ENCODE measurements at regions not wholly inside any gene's neighbourhood (a gene's known extent, or its start where the extent isn't known, plus 50 kb on each side); places are given as distances from the start of the nearest gene placed in this dataset.
A peak's percentile ranks its signal among the peaks of the same experiment; 100 is the strongest.
"Not testable (repeated sequence)": the region's sequence is repeated elsewhere in the genome, so short reads cannot be mapped to it uniquely, and the experiment has no call there.

GRCh38 chr15:47095833-47096232 is 621.5 kb upstream of the SEMA6D start:
- no peak for DNase-seq (ENCODE audit: low read depth, low spot score)
- no peaks in the 10 kb centered on the region for H3K4me1 Mint-ChIP-seq
- H3K36me3 Mint-ChIP-seq (ENCODE audit: low read depth): no peaks in the 10 kb centered on the region
- peaks cover 3% of the 10 kb centered on the region for H3K27me3 Mint-ChIP-seq (ENCODE audit: low read depth)
- H3K4me3 Mint-ChIP-seq: no peak overlapping the region
- TF ChIP-seq, protein P1, sequence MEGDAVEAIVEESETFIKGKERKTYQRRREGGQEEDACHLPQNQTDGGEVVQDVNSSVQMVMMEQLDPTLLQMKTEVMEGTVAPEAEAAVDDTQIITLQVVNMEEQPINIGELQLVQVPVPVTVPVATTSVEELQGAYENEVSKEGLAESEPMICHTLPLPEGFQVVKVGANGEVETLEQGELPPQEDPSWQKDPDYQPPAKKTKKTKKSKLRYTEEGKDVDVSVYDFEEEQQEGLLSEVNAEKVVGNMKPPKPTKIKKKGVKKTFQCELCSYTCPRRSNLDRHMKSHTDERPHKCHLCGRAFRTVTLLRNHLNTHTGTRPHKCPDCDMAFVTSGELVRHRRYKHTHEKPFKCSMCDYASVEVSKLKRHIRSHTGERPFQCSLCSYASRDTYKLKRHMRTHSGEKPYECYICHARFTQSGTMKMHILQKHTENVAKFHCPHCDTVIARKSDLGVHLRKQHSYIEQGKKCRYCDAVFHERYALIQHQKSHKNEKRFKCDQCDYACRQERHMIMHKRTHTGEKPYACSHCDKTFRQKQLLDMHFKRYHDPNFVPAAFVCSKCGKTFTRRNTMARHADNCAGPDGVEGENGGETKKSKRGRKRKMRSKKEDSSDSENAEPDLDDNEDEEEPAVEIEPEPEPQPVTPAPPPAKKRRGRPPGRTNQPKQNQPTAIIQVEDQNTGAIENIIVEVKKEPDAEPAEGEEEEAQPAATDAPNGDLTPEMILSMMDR (conservative IDR thresholded peaks at IDR 0.05): no peak
- H3K9me3 Mint-ChIP-seq: no peaks in the 10 kb centered on the region
- no peak overlapping the region for H3K27ac Mint-ChIP-seq (ENCODE audit: unreplicated experiment)

DNA sequence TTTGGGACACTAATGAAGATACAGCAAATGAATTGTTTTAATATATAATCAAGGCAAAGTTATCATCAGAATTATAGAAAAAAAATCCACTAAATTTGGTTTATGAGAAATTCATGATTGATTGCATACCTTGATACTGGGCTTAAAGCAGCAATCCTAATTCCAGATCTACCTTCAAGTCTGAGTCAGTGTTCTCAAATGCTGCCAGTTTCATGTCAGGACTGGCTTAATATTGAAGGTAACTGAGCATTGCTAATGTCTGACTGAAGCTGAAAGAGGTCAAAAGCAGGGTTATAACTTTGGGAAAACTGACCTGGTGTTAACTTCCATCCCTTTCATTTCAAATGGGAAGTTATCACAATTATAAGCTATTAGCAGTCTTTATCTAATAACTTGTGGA is 618.8 kb upstream of the SEMA6D start:
- not testable (repeated sequence) for H3K4me3 Mint-ChIP-seq; H3K27ac Mint-ChIP-seq (ENCODE audit: unreplicated experiment); H3K9me3 Mint-ChIP-seq; H3K4me1 Mint-ChIP-seq; DNase-seq (ENCODE audit: low read depth, low spot score); H3K36me3 Mint-ChIP-seq (ENCODE audit: low read depth); H3K27me3 Mint-ChIP-seq (ENCODE audit: low read depth)

- H3K4me1 Mint-ChIP-seq; H3K27me3 Mint-ChIP-seq (ENCODE audit: low read depth); H3K27ac Mint-ChIP-seq (ENCODE audit: unreplicated experiment); DNase-seq (ENCODE audit: low read depth, low spot score); H3K4me3 Mint-ChIP-seq; H3K36me3 Mint-ChIP-seq (ENCODE audit: low read depth); H3K9me3 Mint-ChIP-seq: not testable (repeated sequence)
Measured at GRCh38 chr15:47099801-47100200, 617.5 kb upstream of the SEMA6D start.

- H3K27ac Mint-ChIP-seq (ENCODE audit: unreplicated experiment); H3K36me3 Mint-ChIP-seq (ENCODE audit: low read depth); DNase-seq (ENCODE audit: low read depth, low spot score); H3K9me3 Mint-ChIP-seq; H3K4me1 Mint-ChIP-seq; H3K27me3 Mint-ChIP-seq (ENCODE audit: low read depth); H3K4me3 Mint-ChIP-seq: not testable (repeated sequence)
Measured at GRCh38 chr15:47108800-47109199, 608.5 kb upstream of the SEMA6D start.

GRCh38 chr15:47116698-47117097 is 600.6 kb upstream of the SEMA6D start:
- Mint-ChIP-seq H3K36me3 (ENCODE audit: low read depth) (no peaks in the 10 kb centered on the region), H3K27me3 (ENCODE audit: low read depth) (no peaks in the 10 kb centered on the region), H3K27ac (ENCODE audit: unreplicated experiment) (no peak overlapping the region), H3K9me3 (peaks cover 11% of the 10 kb centered on the region), H3K4me3 (no peak overlapping the region), H3K4me1 (no peaks in the 10 kb centered on the region)
- TF ChIP-seq, protein P1 (conservative IDR thresholded peaks at IDR 0.05): peak; percentile 38
- no peak for DNase-seq (ENCODE audit: low read depth, low spot score)

- Mint-ChIP-seq H3K4me3 (no peak overlapping the region), H3K4me1 (no peaks in the 10 kb centered on the region), H3K9me3 (peaks cover 11% of the 10 kb centered on the region), H3K27ac (ENCODE audit: unreplicated experiment) (no peak overlapping the region), H3K27me3 (ENCODE audit: low read depth) (peaks cover 2% of the 10 kb centered on the region), H3K36me3 (ENCODE audit: low read depth) (no peaks in the 10 kb centered on the region)
- DNase-seq (ENCODE audit: low read depth, low spot score): no peak
- TF ChIP-seq, protein P1 (conservative IDR thresholded peaks at IDR 0.05): no peak
Measured at GRCh38 chr15:47119349-47119748, 598.0 kb upstream of the SEMA6D start.

DNA sequence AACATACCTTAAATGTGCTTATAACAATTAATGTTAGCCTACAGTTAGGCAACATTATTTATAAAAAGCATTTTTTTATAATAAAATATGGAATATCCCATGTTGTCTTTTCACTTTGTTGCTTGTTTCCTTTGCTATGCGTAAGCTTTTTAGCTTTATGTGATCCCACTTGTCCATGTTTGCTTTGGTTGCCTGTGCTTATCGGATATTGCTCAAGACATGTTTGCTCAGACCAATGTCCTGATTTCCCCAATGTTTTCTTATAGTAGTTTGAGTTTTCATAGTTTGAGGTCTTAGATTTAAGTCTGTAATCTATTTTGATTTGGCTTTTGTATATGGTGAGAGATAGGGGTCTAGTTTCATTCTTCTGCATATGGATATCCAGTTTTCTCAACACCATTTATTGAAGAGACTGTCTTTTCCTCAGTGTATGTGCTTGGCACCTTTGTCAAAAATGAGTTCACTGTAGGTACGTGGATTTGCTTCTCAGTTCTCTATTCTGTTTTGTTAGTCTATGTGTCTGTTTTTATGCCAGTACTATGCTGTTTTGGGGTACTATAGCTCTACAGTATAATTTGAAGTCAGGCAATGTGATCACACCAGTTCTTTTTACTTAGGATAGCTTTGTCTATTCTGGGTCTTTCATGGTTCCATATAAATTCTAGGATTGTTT is 592.7 kb upstream of the SEMA6D start:
- no peaks in the 10 kb centered on the region for H3K4me1 Mint-ChIP-seq
- peaks cover 5% of the 10 kb centered on the region for H3K36me3 Mint-ChIP-seq (ENCODE audit: low read depth)
- H3K27ac Mint-ChIP-seq (ENCODE audit: unreplicated experiment): no peak overlapping the region
- no peak overlapping the region for H3K4me3 Mint-ChIP-seq
- H3K9me3 Mint-ChIP-seq: peaks cover 21% of the 10 kb centered on the region
- TF ChIP-seq, protein P1 (conservative IDR thresholded peaks at IDR 0.05): no peak
- no peak for DNase-seq (ENCODE audit: low read depth, low spot score)
- H3K27me3 Mint-ChIP-seq (ENCODE audit: low read depth): peaks cover 2% of the 10 kb centered on the region
